PC-9 (cell line): ENCODE measurements at regions not wholly inside any gene's neighbourhood (a gene's known extent, or its start where the extent isn't known, plus 50 kb on each side); places are given as distances from the start of the nearest gene placed in this dataset.

ENCODE experiments used
- EZH2 ChIP-seq: fragments of 200-600 bp; sonication (generic); IDR thresholded peaks from 2 replicates; pipeline ENCODE4 v1.8.0; 2017; ENCODE audit warnings: antibody characterized with exemption, low read depth
- TF ChIP-seq, protein P1 (sequence below): fragments of 200-600 bp; sonication (generic); conservative IDR thresholded peaks from 2 replicates; pipeline ENCODE4 v1.6.1; 2017; ENCODE audit warnings: mixed run types, antibody characterized with exemption, mild to moderate bottlenecking, moderate library complexity

DNA sequence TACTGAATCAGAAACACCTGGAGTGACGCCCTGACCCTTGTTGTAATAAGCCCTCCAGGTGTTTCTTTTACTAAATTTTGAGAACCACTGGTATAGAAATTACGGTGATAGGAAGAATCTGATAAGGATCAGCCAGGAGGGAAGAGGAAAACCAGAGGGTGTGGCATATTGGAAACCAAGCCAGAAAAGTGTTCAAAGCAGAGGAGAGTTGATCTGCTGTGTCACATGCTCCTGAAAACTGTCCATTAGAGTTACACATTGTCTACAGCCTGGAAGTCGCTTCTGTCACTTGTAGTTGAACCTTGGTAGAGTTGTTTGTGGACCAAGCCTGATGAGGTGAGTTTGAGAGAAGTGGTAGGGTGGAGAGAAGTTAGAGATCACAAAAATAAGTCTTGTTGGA is 497.4 kb downstream of the ENC1 start:
- TF ChIP-seq, protein P1, sequence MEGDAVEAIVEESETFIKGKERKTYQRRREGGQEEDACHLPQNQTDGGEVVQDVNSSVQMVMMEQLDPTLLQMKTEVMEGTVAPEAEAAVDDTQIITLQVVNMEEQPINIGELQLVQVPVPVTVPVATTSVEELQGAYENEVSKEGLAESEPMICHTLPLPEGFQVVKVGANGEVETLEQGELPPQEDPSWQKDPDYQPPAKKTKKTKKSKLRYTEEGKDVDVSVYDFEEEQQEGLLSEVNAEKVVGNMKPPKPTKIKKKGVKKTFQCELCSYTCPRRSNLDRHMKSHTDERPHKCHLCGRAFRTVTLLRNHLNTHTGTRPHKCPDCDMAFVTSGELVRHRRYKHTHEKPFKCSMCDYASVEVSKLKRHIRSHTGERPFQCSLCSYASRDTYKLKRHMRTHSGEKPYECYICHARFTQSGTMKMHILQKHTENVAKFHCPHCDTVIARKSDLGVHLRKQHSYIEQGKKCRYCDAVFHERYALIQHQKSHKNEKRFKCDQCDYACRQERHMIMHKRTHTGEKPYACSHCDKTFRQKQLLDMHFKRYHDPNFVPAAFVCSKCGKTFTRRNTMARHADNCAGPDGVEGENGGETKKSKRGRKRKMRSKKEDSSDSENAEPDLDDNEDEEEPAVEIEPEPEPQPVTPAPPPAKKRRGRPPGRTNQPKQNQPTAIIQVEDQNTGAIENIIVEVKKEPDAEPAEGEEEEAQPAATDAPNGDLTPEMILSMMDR: no peak
- TF ChIP-seq EZH2: no peak
